ENCODE measurements at regions not wholly inside any gene's neighbourhood (a gene's known extent, or its start where the extent isn't known, plus 50 kb on each side); places are given as distances from the start of the nearest gene placed in this dataset.

DNA sequence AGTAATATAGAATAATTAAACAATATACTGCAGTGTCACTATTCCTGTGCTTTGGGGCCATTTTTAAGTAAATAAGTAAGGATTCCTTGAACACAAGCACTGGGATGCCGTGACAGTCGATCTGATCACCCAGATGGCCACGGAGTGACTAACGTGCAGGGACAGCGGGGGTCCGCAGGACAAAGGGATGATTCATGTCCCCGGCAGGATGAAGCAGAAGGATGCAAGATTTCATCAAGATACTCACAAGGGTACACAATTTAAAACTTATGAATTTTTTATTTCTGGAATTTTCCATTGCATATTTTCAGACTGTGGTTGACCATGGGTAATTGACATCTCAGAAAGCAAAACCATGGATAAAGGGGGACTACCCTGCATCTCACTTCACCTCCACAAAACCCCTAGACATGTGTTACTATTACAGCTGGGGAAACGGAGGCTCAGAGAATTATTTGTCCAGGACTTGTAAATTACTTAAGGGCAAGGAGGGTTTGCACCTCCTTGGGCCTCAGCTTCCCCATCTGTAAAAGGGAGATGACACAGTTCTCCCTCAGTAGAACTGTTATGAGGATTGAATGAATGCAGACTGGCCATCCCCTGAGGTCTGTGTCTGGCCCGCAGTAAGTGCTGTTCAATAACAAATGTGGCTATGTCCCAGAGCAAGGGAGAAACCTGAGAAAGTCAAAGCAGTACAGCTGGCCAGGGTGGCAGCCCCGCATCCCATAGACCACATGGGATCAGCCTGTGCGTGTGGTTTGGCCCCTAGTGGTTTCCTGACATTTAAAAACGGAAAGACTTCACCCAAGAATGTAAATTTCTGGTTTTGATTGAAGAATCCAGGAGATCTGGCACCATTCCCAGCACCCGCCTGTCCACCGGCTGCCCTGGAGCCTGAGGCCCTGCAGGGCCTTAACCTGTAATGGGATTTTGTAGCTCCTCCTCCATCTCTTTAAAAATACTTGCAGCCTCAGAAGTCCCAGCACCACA lies 235.5 kb downstream of the BMP7 start:
- H3K4me3 ChIP-seq (ENCODE audit: low read length in 3 of 3), result no peak overlapping the region
- no peaks in the 10 kb centered on the region for H3K36me3 ChIP-seq (ENCODE audit: control insufficient read depth in 2 of 3, insufficient read depth in 3 of 3, low read length in 3 of 3)
- no peaks in the 10 kb centered on the region for H3K4me1 ChIP-seq (ENCODE audit: control insufficient read depth in 2 of 3, insufficient read depth in 2 of 3, low read depth in 1 of 3, low read length in 3 of 3)
- H3K27ac ChIP-seq (ENCODE audit: low read depth in 2 of 2, low read length in 2 of 2), result no peak overlapping the region
- peaks cover 0 to 2% (median 0%) of the 10 kb centered on the region in 3 donors for H3K9me3 ChIP-seq (ENCODE audit: control insufficient read depth in 2 of 3, insufficient read depth in 1 of 3, low read length in 3 of 3)
- H3K9ac ChIP-seq (ENCODE audit: low read length in 3 of 3), result no peak overlapping the region
- no peak for DNase-seq
- TF ChIP-seq, protein P1, sequence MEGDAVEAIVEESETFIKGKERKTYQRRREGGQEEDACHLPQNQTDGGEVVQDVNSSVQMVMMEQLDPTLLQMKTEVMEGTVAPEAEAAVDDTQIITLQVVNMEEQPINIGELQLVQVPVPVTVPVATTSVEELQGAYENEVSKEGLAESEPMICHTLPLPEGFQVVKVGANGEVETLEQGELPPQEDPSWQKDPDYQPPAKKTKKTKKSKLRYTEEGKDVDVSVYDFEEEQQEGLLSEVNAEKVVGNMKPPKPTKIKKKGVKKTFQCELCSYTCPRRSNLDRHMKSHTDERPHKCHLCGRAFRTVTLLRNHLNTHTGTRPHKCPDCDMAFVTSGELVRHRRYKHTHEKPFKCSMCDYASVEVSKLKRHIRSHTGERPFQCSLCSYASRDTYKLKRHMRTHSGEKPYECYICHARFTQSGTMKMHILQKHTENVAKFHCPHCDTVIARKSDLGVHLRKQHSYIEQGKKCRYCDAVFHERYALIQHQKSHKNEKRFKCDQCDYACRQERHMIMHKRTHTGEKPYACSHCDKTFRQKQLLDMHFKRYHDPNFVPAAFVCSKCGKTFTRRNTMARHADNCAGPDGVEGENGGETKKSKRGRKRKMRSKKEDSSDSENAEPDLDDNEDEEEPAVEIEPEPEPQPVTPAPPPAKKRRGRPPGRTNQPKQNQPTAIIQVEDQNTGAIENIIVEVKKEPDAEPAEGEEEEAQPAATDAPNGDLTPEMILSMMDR (IDR thresholded peaks at IDR 0.05; ENCODE audit: borderline replicate concordance, extremely low read depth, insufficient read depth), result no peak
- no peak for FAIRE-seq
- no peaks in the 10 kb centered on the region for H3K27me3 ChIP-seq (ENCODE audit: control insufficient read depth, insufficient read depth, low read length)
- intact Hi-C loops (cut with DNase I), result no loop called here

DNA sequence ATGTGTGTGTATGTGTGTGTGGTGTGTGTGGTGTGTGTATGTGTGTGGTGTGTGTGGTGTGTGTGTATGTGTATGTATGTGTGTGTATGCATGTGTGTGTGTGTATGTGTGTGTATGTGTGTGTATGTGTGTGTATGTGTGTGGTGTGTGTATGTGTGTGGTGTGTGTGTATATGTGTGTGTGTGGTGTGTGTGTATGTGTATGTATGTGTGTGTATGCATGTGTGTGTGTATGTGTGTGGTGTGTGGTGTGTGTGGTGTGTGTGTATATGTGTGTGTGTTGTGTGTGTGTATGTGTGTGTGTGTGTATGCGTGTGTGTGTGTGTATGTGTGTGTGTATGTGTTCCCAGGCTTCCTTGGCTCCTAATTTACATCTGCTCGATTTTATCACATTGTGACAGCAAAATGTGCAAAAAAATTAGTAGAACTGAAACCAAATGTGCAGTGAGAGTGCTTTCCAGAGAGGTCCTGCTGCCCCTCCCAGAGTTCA lies 234.5 kb downstream of the BMP7 start:
- TF ChIP-seq, protein P1 (IDR thresholded peaks at IDR 0.05; ENCODE audit: borderline replicate concordance, extremely low read depth, insufficient read depth), result no peak
- Histone ChIP-seq H3K9ac (ENCODE audit: low read length in 3 of 3) (no peak overlapping the region), H3K27ac (ENCODE audit: low read depth in 2 of 2, low read length in 2 of 2) (no peak overlapping the region), H3K36me3 (ENCODE audit: control insufficient read depth in 2 of 3, insufficient read depth in 3 of 3, low read length in 3 of 3) (no peaks in the 10 kb centered on the region), H3K4me1 (ENCODE audit: control insufficient read depth in 2 of 3, insufficient read depth in 2 of 3, low read depth in 1 of 3, low read length in 3 of 3) (no peaks in the 10 kb centered on the region), H3K9me3 (ENCODE audit: control insufficient read depth in 2 of 3, insufficient read depth in 1 of 3, low read length in 3 of 3) (peaks cover 0 to 2% (median 0%) of the 10 kb centered on the region in 3 donors), H3K27me3 (ENCODE audit: control insufficient read depth, insufficient read depth, low read length) (no peaks in the 10 kb centered on the region), H3K4me3 (ENCODE audit: low read length in 3 of 3) (peak overlapping the region in 1 of 3 donors; percentile 13)
- FAIRE-seq (no peak), DNase-seq (no peak)
- intact Hi-C loops (cut with DNase I), result no loop called here

DNA sequence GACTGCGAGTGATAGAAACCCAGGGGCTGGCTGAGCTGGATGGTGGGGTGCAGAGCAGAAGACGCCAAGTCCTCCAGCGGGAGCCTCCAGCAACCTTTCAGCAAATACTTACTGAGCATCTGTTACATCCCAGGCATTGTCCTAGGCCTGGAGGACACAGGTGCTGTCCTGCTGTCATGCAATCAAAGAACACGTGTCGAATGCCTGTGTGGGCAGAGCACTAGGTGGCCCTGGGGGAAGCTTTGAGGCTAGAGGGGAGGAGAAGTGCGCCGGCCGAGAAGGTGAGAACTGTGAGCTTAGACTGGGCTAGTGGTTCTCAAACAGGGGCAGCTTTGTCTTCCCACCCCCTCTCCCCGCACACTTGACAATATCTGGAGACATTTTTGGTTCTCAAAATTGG lies 233.6 kb downstream of the BMP7 start:
- no peak overlapping the region for H3K27ac ChIP-seq (ENCODE audit: low read depth in 2 of 2, low read length in 2 of 2)
- TF ChIP-seq, protein P1 (IDR thresholded peaks at IDR 0.05; ENCODE audit: borderline replicate concordance, extremely low read depth, insufficient read depth), result no peak
- no peak for FAIRE-seq
- H3K9ac ChIP-seq (ENCODE audit: low read length in 3 of 3), result no peak overlapping the region
- H3K27me3 ChIP-seq (ENCODE audit: control insufficient read depth, insufficient read depth, low read length), result no peaks in the 10 kb centered on the region
- intact Hi-C loops (cut with DNase I), result no loop called here
- H3K9me3 ChIP-seq (ENCODE audit: control insufficient read depth in 2 of 3, insufficient read depth in 1 of 3, low read length in 3 of 3), result peaks cover 0 to 2% (median 0%) of the 10 kb centered on the region in 3 donors
- no peaks in the 10 kb centered on the region for H3K4me1 ChIP-seq (ENCODE audit: control insufficient read depth in 2 of 3, insufficient read depth in 2 of 3, low read depth in 1 of 3, low read length in 3 of 3)
- H3K36me3 ChIP-seq (ENCODE audit: control insufficient read depth in 2 of 3, insufficient read depth in 3 of 3, low read length in 3 of 3), result no peaks in the 10 kb centered on the region
- H3K4me3 ChIP-seq (ENCODE audit: low read length in 3 of 3), result no peak overlapping the region
- no peak for DNase-seq

Data from kidney (tissue), 13 donors.